ENCODE measurements at regions not wholly inside any gene's neighbourhood (a gene's known extent, or its start where the extent isn't known, plus 50 kb on each side); places are given as distances from the start of the nearest gene placed in this dataset.

GRCh38 chr16:87095271-87095670 is 221.9 kb downstream of the C16orf95 start:
- TF ChIP-seq CTCF (IDR thresholded peaks at IDR 0.05; ENCODE audit: insufficient read depth, low read depth, low read length) (no peak), EZH2 (IDR thresholded peaks at IDR 0.05; ENCODE audit: insufficient read depth, low read length) (no peak)

Data from astrocyte (in vitro differentiated cells and primary cell).